ENCODE measurements at regions not wholly inside any gene's neighbourhood (a gene's known extent, or its start where the extent isn't known, plus 50 kb on each side); places are given as distances from the start of the nearest gene placed in this dataset.

GRCh38 chr1:232684371-232685105 lies 54.6 kb upstream of the SIPA1L2 start:
- Histone ChIP-seq H3K4me1 (ENCODE audit: control insufficient read depth in 4 of 4, insufficient read depth in 4 of 4, low read length in 3 of 4) (peaks cover 2 to 21% (median 6%) of the 10 kb centered on the region in 4 donors), H3K27me3 (ENCODE audit: control insufficient read depth in 4 of 4, insufficient read depth in 4 of 4, low read length in 3 of 4) (no peaks in the 10 kb centered on the region), H3K36me3 (ENCODE audit: control insufficient read depth in 4 of 4, insufficient read depth in 3 of 4, low read depth in 1 of 4, low read length in 3 of 4) (no peaks in the 10 kb centered on the region), H3K9ac (ENCODE audit: low read depth in 1 of 2, low read length in 2 of 2) (no peak overlapping the region), H3K9me3 (ENCODE audit: control insufficient read depth in 4 of 4, low read length in 3 of 4) (no peaks in the 10 kb centered on the region), H3K27ac (ENCODE audit: low read depth in 1 of 2, low read length in 2 of 2) (no peak overlapping the region), H3K4me3 (ENCODE audit: low read depth in 1 of 3, low read length in 3 of 3) (no peak overlapping the region)
- DNase-seq (ENCODE audit: low spot score): no peak
- no peak for TF ChIP-seq FOXA2 (IDR thresholded peaks at IDR 0.05)
- TF ChIP-seq YY1 (IDR thresholded peaks at IDR 0.05): no peak
- TF ChIP-seq ZBTB33 (IDR thresholded peaks at IDR 0.05): no peak
- TF ChIP-seq JUND (IDR thresholded peaks at IDR 0.05): no peak
- no peak for TF ChIP-seq NR2F2 (IDR thresholded peaks at IDR 0.05)
- TF ChIP-seq SP1 (IDR thresholded peaks at IDR 0.05): no peak
- no peak for TF ChIP-seq HNF4A (conservative IDR thresholded peaks at IDR 0.05)
- TF ChIP-seq HNF4G (IDR thresholded peaks at IDR 0.05): no peak
- no peak for TF ChIP-seq CTCF (IDR thresholded peaks at IDR 0.05; ENCODE audit: low read depth, low read length, missing input control)
- no peak for TF ChIP-seq MAX (IDR thresholded peaks at IDR 0.05)
- TF ChIP-seq TAF1 (conservative IDR thresholded peaks at IDR 0.05): no peak
- TF ChIP-seq RXRA (IDR thresholded peaks at IDR 0.05): no peak
- no peak for TF ChIP-seq ATF3 (IDR thresholded peaks at IDR 0.05)
- TF ChIP-seq REST (IDR thresholded peaks at IDR 0.05): no peak
- no peak for TF ChIP-seq RAD21 (IDR thresholded peaks at IDR 0.05)
- 90% methylated on average over 3 of the region's 3 CpGs for WGBS

- TF ChIP-seq TAF1 (conservative IDR thresholded peaks at IDR 0.05): no peak
- no peak for TF ChIP-seq HNF4A (conservative IDR thresholded peaks at IDR 0.05)
- TF ChIP-seq FOXA1 (IDR thresholded peaks at IDR 0.05): no peak
- no peak for TF ChIP-seq RAD21 (IDR thresholded peaks at IDR 0.05)
- TF ChIP-seq REST (IDR thresholded peaks at IDR 0.05): no peak
- H3K27ac ChIP-seq (ENCODE audit: low read depth in 1 of 2, low read length in 2 of 2): no peak overlapping the region
- no peaks in the 10 kb centered on the region for H3K36me3 ChIP-seq (ENCODE audit: control insufficient read depth in 4 of 4, insufficient read depth in 3 of 4, low read depth in 1 of 4, low read length in 3 of 4)
- H3K27me3 ChIP-seq (ENCODE audit: control insufficient read depth in 4 of 4, insufficient read depth in 4 of 4, low read length in 3 of 4): no peaks in the 10 kb centered on the region
- no peaks in the 10 kb centered on the region for H3K9me3 ChIP-seq (ENCODE audit: control insufficient read depth in 4 of 4, low read length in 3 of 4)
- H3K9ac ChIP-seq (ENCODE audit: low read depth in 1 of 2, low read length in 2 of 2): no peak overlapping the region
- H3K4me1 ChIP-seq (ENCODE audit: control insufficient read depth in 4 of 4, insufficient read depth in 4 of 4, low read length in 3 of 4): peaks cover 2 to 21% (median 6%) of the 10 kb centered on the region in 4 donors
- WGBS: 56% methylated on average over 4 of the region's 4 CpGs
- no peak for DNase-seq (ENCODE audit: low spot score)
- no peak overlapping the region for H3K4me3 ChIP-seq (ENCODE audit: low read depth in 1 of 3, low read length in 3 of 3)
These were observed 56.4 kb upstream of the SIPA1L2 start for GRCh38 chr1:232686346-232686745.

All from liver (tissue), 8 donors.